ENCODE measurements at regions not wholly inside any gene's neighbourhood (a gene's known extent, or its start where the extent isn't known, plus 50 kb on each side); places are given as distances from the start of the nearest gene placed in this dataset.

DNA sequence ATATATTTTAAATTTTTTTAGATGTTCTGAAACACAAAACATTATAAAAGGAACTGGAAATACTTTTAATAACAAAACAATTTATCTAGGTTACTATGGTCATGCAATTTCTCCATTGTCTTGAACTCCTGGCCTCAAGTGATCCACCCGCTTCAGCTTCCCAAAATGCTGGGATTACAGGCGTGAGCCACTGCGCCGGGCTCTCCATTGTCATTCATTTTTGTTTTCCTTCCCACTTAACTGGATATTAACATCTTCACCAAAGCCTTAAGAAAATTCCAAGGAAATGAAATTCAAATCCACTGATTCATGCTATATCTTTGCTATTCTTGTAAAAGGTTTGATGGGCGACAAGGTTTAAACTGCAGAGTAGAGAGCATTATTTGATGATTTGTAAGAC is 279.5 kb upstream of the PKN2 start:
- H3K4me2 ChIP-seq (ENCODE audit: low read depth, low read length), result no peak overlapping the region
- DNase-seq, result no peak
- TF ChIP-seq, protein P1, sequence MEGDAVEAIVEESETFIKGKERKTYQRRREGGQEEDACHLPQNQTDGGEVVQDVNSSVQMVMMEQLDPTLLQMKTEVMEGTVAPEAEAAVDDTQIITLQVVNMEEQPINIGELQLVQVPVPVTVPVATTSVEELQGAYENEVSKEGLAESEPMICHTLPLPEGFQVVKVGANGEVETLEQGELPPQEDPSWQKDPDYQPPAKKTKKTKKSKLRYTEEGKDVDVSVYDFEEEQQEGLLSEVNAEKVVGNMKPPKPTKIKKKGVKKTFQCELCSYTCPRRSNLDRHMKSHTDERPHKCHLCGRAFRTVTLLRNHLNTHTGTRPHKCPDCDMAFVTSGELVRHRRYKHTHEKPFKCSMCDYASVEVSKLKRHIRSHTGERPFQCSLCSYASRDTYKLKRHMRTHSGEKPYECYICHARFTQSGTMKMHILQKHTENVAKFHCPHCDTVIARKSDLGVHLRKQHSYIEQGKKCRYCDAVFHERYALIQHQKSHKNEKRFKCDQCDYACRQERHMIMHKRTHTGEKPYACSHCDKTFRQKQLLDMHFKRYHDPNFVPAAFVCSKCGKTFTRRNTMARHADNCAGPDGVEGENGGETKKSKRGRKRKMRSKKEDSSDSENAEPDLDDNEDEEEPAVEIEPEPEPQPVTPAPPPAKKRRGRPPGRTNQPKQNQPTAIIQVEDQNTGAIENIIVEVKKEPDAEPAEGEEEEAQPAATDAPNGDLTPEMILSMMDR (IDR thresholded peaks at IDR 0.05; ENCODE audit: low read length), result no peak
- TF ChIP-seq EZH2 (optimal IDR thresholded peaks at IDR 0.05; ENCODE audit: low read depth, low read length), result no peak
- no peak for TF ChIP-seq EZH2phosphoT487 (IDR thresholded peaks at IDR 0.05; ENCODE audit: low read length)
- H2AFZ ChIP-seq (ENCODE audit: low read length), result no peak overlapping the region
- no peaks in the 10 kb centered on the region for H4K20me1 ChIP-seq (ENCODE audit: insufficient read depth, low read length)
- H3K9me2 ChIP-seq (replicated peaks; ENCODE audit: insufficient read depth, low read length), result no peaks in the 10 kb centered on the region
- H3K27me3 ChIP-seq (replicated peaks; ENCODE audit: insufficient read depth, low read length), result no peaks in the 10 kb centered on the region
- no peaks in the 10 kb centered on the region for H3K79me2 ChIP-seq (ENCODE audit: low read length)
- H3K9ac ChIP-seq (ENCODE audit: low read length), result no peak overlapping the region
- H3K27ac ChIP-seq (ENCODE audit: low read length), result no peak overlapping the region
- no peaks in the 10 kb centered on the region for H3K9me3 ChIP-seq (replicated peaks; ENCODE audit: insufficient read depth, low read length)
- no peaks in the 10 kb centered on the region for H3K36me3 ChIP-seq (replicated peaks; ENCODE audit: insufficient read depth, low read length)
- no peaks in the 10 kb centered on the region for H3F3A ChIP-seq (ENCODE audit: insufficient read depth, low read length)
- H3K4me3 ChIP-seq (ENCODE audit: low read length), result no peak overlapping the region
- H3K4me1 ChIP-seq (ENCODE audit: low read length), result no peaks in the 10 kb centered on the region

DNA sequence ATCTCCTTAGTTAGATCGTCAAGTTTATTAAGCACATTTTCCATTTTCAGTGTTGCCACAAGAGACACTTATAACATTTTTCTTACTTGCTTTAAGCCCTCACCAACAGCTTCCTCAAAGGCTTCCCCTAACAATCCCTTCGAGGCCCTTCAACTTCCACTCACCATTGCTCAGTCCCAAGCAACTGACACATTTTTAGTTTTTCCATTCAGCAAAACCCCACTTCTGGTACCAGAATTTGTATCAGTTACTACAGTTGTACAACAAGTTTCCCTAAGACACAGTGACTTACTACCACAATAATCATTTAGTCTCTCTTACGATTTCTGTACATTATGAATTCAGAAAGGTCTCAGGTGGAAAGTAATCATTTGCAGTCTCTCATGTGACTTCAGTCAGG is 276.8 kb upstream of the PKN2 start:
- Histone ChIP-seq H3K9me3 (replicated peaks; ENCODE audit: insufficient read depth, low read length) (no peaks in the 10 kb centered on the region), H3F3A (ENCODE audit: insufficient read depth, low read length) (no peaks in the 10 kb centered on the region), H3K4me1 (ENCODE audit: low read length) (no peaks in the 10 kb centered on the region)

DNA sequence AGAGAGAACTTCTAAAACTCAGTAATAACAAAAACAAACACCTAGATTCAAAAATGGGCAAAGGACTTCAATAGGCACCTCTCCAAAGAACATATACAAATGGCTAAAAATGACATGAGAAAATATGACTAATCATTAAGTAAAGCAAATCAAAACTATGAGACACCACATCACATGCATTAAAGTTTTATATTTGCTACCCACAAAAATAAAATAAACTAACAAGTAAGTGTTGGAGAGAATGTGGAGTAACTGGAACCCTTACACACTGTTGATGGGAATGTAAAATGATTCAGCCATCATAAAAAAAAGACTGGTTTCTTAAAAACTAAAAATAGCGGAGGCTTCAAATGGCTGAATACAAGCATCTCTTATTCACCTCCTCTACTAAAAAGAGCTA is 262.1 kb upstream of the PKN2 start:
- TF ChIP-seq, protein P1 (IDR thresholded peaks at IDR 0.05; ENCODE audit: low read length), result no peak
- TF ChIP-seq EZH2 (optimal IDR thresholded peaks at IDR 0.05; ENCODE audit: low read depth, low read length) (no peak), EZH2phosphoT487 (IDR thresholded peaks at IDR 0.05; ENCODE audit: low read length) (no peak)
- no peaks in the 10 kb centered on the region for H3K4me1 ChIP-seq (ENCODE audit: low read length)
- no peak overlapping the region for H3K4me3 ChIP-seq (ENCODE audit: low read length)
- H4K20me1 ChIP-seq (ENCODE audit: insufficient read depth, low read length), result no peaks in the 10 kb centered on the region
- no peak overlapping the region for H2AFZ ChIP-seq (ENCODE audit: low read length)
- H3K27ac ChIP-seq (ENCODE audit: low read length), result no peak overlapping the region
- H3K9ac ChIP-seq (ENCODE audit: low read length), result no peak overlapping the region
- H3K79me2 ChIP-seq (ENCODE audit: low read length), result no peaks in the 10 kb centered on the region
- no peak overlapping the region for H3K4me2 ChIP-seq (ENCODE audit: low read depth, low read length)
- no peaks in the 10 kb centered on the region for H3F3A ChIP-seq (ENCODE audit: insufficient read depth, low read length)
- H3K9me2 ChIP-seq (replicated peaks; ENCODE audit: insufficient read depth, low read length), result no peaks in the 10 kb centered on the region
- no peaks in the 10 kb centered on the region for H3K9me3 ChIP-seq (replicated peaks; ENCODE audit: insufficient read depth, low read length)
- H3K27me3 ChIP-seq (replicated peaks; ENCODE audit: insufficient read depth, low read length), result no peaks in the 10 kb centered on the region
- H3K36me3 ChIP-seq (replicated peaks; ENCODE audit: insufficient read depth, low read length), result no peaks in the 10 kb centered on the region
- DNase-seq, result no peak

More for the DNA sequence above, 276.8 kb upstream of the PKN2 start:
- Histone ChIP-seq H3K9me2 (replicated peaks; ENCODE audit: insufficient read depth, low read length) (no peaks in the 10 kb centered on the region), H3K27me3 (replicated peaks; ENCODE audit: insufficient read depth, low read length) (no peaks in the 10 kb centered on the region), H3K36me3 (replicated peaks; ENCODE audit: insufficient read depth, low read length) (no peaks in the 10 kb centered on the region), H3K27ac (ENCODE audit: low read length) (no peak overlapping the region), H2AFZ (ENCODE audit: low read length) (no peak overlapping the region), H3K4me2 (ENCODE audit: low read depth, low read length) (no peak overlapping the region), H3K9ac (ENCODE audit: low read length) (no peak overlapping the region), H3K79me2 (ENCODE audit: low read length) (no peaks in the 10 kb centered on the region), H4K20me1 (ENCODE audit: insufficient read depth, low read length) (no peaks in the 10 kb centered on the region), H3K4me3 (ENCODE audit: low read length) (no peak overlapping the region)
- no peak for DNase-seq
- TF ChIP-seq, protein P1 (IDR thresholded peaks at IDR 0.05; ENCODE audit: low read length), result no peak
- TF ChIP-seq EZH2 (optimal IDR thresholded peaks at IDR 0.05; ENCODE audit: low read depth, low read length) (no peak), EZH2phosphoT487 (IDR thresholded peaks at IDR 0.05; ENCODE audit: low read length) (no peak)
